ENCODE measurements at regions not wholly inside any gene's neighbourhood (a gene's known extent, or its start where the extent isn't known, plus 50 kb on each side); places are given as distances from the start of the nearest gene placed in this dataset.
A peak's percentile ranks its signal among the peaks of the same experiment; 100 is the strongest.

DNA sequence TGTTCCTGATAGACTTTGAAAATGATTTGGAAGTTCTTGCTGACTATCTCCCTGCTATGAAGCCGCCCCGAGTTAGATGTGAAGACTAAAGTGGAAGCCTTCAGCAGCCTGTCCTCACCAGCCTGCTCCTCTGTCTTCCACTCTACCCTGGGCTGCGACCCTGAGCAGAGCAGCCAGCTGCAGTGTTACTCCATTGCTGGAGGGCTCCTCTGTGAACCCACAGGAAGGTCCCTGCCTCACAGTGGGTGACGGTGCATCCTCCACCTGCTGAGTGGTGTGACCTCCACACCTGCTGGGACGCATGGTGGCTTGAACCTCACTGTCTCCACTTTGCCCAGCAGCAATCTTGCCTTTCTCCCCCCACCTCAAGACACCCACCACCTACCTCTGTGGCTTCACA lies 116.4 kb downstream of the IRS2 start:
- DNase-seq = no peak

DNA sequence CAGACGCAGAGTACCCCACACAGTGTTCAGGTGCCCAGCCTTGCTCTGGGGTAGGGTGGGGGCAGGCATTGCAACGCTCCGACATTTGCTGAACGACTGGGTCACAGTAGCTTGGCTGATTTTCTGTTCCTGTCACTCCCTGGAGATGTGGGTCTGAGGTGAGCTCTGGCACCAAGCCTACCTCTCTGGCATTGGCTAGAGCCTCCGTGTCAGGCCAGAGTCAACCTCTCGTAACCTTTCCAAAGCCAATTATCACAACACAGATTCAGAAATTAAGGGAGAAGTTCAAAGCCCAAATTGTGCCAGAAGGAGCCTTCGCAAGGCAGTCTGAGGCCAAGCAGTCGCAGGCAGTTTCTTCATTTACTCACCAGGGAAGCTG lies 117.2 kb downstream of the IRS2 start:
- no peak for DNase-seq

DNA sequence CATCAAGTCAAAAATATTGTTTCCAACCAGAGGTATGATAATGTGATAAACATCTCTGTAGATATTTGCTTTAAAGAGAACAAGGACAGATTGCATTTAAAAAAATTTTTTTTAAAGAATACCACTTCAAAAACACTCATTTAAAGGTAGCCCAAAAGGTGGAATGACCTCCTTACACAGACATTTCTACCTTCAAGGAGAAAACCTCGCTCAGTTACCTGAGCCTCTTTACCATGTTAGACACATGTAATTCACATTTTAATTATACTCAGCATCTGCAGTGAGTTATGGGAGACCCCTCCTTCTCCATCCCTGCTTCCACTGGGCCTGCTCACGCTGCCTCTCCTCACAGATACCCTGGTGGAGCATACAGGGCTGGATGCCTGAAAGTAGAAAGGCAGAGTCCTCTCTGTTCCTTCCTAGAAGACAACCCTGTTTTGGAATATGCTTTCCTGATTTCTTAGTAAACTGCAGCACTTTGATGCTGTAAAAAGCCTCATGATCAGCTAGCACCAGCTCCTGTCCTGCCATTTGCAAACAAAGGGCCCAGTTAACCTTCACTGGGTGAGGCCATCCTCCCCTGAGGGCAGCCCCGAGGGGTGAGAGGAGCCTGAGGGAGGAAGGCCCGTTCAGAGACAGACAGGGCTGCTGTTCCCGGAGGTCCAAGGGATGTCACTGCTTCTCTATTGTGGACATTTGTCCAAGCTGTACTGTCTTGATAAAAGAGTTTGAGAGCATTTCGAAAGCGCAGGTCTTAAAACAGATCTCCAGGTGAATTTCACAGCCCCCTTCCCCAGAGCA lies 117.8 kb downstream of the IRS2 start:
- no peak for DNase-seq

DNA sequence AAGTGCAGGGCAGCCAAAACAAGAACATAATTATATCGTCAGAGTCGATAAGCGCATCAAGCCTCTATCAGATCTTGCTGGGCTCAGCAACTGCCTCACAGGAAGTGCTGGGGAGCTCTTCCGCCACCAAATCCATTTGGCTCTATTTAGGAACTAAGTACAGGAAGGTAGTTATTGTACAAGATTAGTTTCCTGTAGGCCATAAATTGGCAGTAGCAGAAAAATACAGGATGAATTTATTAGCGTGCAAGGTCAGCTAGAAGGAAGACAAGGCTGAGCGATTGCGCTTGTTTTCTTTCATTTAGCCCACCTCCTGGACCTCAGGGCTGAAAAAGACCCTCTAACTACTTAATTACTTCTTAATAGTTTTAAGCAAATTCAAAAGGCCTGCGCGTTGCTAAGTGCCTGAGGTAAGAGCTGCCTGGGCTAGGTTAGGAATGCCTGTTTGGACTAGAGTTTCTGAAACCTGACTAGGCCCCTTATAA lies 118.5 kb downstream of the IRS2 start:
- no peak for DNase-seq

DNA sequence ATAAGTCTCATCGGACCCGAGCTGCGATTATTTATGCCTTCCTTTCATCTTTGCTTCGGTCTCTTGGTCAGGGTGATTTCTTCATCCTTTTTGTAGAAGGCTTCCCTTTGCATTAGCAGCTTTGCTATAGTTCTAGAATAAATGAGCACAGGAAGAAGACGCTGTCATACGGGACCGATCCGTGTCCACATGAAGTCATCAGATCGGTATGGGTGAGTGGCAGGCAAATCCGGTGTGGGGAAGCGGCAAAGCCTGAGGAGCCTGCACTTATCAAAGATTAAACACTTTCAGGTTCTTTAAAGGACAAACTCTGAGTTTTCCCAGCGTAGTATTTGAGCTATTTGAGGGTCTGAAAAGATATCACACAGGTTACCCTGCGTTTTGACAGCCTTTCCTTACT lies 119.3 kb downstream of the IRS2 start:
- no peak for DNase-seq

DNA sequence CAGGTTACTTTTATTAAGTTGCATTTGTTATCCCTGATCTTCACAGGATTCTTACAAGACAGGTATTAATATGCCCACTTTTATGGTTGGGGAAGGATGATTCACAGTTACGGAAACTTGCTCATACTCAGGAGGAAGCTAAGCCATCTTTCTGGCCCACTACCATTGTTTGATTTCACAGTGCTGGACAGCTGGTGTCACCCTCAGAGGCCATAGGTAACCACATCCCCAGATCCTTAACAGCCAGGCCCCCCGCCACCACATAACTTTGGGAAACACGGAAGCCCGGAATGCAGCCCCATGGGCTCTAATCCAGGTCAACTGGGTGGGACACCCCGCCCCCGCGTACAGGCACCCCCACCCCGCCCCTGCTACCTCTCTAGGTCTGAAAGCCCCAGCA lies 119.7 kb downstream of the IRS2 start:
- DNase-seq = no peak

DNA sequence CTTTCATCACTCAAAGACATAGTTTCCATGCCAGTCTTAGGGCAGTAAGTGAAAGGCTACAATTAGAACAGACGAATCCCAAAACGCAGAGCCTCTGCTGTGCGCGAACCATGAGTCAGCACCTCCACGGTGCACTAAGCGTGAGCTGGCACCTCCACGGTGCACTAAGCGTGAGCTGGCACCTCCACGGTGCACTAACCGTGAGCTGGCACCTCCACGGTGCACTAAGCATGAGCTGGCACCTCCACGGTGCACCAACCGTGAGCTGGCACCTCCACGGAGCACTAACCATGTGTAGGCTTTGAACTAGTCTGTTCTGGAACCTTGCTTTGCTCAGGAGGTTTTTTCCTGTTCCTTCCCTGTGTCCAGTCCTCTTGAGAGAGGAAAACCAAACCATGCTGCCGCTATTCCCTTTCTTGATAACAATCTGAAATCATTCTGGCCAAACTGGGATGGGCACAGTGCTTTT lies 120.6 kb downstream of the IRS2 start:
- no peak for DNase-seq

DNA sequence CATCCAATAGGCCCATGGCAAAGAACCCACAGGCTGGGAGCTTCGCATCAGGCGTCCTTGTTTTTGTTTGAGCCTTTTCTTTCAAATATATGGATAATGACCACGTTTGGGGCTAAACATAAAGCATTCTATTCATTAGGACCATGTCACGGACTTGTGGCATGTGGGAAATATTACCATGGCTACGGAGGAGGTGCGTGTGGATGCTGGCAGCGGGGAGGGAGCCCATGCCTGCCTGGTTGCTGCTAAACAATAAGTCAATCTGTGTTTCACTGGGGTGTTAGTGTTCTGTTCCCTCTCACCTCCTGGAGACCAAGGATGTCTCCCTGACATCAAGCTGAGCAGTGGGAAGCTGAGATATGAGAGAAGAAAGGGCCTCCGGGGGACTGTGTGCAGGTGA lies 121.1 kb downstream of the IRS2 start:
- DNase-seq = no peak

DNA sequence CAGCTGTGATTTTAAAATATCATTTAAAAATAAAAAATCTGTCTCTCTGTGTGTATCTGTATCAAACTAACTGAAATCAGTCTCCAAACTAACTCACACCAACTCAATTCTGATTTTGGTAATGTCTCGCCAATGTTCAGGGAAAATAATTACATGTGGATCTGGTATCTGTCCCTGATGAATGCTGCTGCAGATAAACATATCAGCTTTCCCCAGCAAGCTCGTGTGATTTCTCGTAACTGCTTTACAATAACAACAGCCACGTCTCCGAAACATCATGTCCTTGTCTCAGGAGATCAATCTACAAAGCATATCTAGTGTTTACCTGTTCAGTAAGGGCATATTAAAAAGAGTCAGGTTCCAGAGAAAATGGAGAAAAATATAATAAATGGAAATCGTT lies 129.0 kb downstream of the IRS2 start:
- DNase-seq = no peak

DNA sequence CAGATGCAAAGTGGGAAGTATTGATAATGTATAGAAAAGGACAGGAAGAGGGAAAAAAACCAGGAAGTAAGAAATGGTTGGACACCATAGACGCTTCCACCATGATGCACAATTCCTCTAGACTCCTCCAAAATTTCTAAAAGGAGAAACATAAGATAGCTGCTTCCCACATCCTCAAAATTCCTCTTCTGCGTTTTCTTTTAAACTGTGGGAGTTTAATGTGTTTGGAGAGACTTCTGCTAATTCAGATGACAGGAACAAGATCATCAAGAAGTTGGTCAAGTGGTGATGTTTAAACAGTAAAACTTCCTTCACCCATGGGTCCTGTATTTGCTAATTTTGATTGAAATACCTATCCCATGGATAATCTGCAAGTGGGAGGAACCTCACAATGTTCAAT lies 130.2 kb downstream of the IRS2 start:
- DNase-seq = no peak

DNA sequence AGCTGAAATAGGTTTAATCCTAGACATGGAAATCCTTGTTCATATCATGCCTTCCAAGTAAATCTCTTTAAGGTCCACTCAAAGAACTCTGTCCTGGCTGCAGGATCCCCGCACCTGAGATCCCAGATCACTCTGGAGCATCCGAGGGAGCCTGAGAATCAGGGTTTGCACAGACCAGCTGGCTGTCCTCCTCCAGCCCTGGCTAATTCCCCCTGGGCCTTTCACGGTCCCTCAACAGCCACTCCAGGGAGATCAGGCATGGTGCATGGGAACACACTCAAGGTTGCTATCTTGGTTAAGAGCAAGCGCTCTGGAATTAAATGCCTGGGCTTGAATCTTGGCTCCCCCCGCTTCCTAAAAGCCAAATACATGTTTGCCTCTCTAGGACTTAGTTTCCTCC lies 130.8 kb downstream of the IRS2 start:
- no peak for DNase-seq

DNA sequence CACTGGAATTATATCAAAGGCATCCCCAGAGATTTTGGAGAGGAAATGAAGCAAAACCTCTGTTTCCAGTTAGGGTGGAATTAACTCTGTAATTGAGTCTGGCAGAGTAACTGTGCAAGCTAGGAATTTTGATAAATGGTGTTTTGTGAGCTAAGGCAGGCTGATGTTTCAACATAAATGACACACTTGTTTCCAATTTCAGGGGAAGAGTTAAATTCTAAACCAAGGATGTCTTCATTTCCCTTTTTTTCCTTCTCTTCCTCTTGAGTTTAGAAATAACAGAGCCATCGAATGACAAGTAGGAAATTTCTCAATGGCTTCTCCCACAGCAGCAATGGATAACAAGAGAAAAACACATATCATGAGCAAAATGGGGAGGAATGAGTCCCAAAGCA lies 131.2 kb downstream of the IRS2 start:
- DNase-seq = peak; percentile 92

DNA sequence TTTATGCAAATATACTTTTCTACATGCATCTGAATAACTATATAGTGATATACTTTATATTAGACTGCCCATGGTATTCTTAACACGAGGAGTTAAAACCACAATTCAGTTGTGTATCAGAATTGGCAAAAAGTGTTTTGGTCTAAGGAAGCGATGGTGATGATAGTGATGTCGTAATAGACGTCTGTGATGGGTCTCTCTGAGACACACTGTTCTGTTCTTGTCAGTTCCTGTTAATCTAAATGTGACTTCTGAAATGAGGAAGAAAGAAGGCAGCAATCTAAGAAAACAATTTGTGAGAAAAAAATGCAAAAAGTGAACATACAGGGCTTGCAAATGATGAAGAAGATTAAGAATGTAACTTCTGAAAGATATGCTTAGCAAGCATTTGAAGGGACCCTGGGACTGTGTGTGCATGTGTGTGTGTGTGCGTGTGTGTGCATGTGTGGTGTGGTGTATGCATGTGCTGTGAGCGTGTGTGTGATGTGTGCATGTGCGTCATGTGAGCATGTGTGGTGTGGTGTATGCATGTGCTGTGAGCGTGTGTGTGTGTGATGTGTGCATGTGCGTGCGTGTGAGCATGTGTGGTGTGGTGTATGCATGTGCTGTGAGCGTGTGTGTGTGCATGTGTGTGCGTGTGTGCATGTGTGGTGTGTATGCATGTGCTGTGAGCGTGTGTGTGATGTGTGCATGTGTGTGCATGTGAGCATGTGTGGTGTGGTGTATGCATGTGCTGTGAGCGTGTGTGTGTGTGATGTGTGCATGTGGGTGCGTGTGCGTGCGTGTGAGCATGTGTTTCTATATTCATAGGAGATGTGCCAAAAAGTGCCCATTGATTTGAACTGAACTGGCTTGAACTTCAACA lies 131.8 kb downstream of the IRS2 start:
- peak; percentile 97 for DNase-seq

DNA sequence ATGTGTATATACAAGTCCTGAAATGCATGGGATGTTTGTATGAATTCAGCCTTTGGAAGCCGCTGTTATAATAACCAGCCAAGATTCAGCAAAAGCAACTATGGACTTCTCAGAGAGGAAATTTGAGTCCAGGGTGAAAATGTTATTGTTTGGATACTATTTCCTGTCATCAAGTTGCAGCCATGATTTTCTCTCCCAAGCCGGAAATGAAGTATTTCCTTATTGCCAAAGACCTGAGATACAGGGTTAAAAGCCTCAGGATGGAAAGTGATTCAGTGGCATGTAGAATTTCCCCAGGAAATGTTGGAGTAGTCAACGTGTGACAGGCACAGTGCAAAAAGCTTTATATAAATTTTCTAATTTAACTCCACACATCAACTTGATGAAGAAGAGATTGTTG lies 133.9 kb downstream of the IRS2 start:
- DNase-seq = no peak

DNA sequence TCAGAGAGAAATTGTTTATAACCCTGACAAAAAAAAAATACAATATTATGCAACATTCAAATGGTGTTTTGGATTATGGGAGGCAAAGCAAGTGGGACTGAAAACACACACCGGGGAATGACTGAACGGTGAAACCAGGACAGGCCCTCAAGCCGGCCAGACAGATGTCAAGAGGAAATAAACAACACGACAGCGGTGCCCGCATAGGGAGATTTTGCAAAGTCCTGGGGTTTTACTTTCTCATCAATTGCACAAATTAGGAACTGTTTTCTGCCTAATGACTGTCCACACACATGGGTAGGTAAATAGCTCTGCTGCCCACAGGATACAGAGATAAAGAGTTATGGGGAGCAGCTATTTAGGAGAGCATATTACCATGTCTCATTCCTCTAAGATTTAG lies 134.5 kb downstream of the IRS2 start:
- DNase-seq = peak; percentile 14

DNA sequence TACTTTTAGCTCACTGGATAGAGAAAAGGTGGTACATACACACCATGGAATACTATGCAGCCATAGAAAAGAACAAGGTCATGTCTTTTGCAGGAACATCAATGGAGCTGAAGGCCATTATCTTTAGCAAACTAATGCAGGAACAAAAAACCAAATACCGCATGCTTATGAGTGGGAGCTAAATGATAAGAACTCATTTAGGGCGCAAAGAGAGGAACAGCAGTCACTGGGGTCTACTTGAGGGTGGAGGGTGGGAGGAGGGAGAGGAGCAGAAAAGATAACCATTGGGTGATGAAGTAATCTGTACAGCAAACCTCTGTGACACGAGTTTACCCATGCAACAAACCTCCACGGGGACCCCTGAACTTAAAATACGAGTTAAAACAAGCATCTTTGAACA lies 135.1 kb downstream of the IRS2 start:
- no peak for DNase-seq

DNA sequence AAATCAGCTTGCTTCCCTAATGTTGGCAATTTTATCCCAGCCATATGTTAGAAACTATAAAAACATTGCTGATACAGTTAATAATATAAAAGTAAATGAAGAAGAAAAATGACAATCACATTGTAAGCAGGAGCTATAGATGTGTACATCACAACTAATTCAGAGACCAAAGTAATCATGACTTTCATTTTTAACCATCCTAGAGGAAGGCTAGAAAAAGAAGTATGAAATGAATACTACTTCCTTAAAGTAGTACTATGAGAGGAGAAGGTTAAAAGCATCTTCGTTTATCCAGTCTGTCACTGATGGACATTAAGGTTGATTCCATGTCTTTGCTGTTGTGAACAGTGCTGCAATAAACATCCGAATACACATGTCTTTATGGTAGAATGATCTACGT lies 135.5 kb downstream of the IRS2 start:
- DNase-seq = peak; percentile 43

DNA sequence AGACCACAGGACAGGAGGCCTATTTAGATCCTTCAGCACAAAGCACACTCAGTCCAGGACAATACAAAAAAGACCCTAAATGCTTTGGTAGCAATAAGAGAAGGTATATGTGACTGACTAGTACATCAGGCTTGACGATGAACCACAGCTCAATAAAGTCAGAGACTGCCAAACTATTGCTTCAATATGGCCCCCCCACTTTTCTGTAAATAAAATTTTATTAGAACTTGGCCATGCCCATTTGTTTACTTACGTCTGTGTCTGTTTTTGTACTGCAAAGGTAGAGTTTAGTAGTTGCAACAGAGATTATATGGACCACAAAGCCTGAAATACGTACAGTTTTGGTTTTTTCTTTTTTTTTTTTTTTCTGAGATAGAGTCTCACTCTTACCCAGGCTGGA lies 136.7 kb downstream of the IRS2 start:
- DNase-seq = no peak

DNA sequence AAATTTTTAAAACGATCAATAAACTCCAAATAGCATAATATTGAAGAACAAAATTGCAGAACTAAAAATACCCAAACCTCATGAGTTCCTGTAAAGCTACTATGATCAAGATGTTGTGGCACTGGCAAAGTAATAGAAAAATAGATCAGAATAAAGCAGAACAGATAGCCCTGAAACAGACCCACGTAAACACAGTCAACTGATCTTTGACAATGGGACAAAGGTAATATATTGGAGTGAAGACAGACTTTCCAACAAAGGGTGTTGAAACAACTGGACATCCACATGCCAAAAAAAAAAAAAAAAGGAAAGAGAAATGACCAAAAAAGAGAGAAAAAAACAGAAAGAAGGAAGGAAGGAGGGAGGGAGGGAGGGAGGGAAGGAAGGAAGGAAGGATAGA lies 138.7 kb downstream of the IRS2 start:
- no peak for DNase-seq

DNA sequence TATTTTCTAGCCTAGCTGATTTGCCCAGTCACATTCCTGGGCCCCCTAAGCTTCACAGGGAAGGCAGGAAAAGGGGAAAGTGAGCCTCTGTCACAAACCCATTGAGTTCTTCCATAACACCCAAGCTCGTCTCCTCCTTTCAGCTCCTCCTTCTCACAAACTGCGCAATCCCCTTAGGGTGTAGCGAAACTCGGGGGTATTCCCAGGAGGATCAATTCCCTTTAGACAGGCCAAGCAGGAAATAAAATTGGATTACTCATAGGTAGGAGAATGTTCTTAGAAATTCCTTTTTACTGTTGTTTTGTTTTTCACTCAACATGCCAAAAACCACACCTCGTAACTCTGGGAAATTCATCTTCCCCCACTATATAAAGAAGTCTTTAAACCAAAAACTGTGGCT lies 139.3 kb downstream of the IRS2 start:
- DNase-seq = no peak

DNA sequence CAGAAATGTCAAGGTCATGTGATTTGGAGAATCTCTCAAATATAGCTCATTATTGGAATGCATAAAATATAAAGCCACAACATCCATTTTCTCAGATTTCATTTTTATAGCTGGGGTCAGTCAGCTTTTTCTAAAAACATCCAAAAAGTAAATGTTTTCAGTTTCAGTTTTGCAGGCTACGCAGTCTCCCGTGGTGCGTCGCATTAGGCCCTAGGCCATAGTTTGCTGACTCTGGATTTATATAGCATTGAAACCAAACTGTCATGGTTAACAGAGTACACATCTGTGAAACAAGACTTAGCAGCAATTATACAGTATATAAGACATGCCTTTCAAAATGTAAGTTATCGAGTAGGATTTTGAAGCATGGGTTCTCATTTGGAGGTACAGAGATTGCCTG lies 140.0 kb downstream of the IRS2 start:
- DNase-seq = no peak

DNA sequence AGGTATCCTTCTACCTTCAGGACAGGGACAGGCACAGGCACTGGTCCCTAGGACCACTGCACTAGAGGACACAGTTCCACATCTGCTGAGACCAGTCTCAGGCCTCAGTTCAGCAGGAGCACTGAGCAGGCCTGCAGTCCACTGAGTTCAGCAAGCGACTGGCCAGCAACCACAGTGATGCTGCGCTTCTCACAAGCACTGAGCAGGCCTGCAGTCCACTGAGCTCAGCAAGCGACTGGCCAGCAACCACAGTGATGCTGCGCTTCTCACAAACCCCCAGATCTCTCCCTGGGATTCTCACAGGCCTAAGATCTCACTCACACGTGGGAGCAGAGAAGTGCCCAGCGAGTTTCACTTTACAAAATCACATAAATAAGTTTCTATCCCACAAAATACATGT lies 140.6 kb downstream of the IRS2 start:
- no peak for DNase-seq

DNA sequence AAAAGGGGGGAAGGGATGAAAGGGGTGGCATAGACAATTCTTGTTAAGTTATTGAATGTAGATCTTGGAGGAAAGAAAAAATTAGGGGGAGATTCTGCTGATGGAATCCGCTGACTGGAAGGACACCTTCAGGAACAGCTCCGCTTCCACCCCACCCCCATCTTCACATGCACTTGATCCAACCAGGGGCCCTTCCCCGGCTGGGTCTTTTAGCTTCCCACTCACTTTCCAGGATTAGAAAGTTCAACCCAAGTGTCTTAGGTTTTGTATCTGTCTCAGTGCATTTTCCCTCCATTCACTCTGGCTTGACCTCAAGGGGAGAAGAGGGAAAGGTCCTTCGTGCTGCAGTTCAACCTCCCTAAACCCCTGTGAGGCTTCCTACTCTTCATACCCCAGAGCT lies 141.4 kb downstream of the IRS2 start:
- no peak for DNase-seq

DNA sequence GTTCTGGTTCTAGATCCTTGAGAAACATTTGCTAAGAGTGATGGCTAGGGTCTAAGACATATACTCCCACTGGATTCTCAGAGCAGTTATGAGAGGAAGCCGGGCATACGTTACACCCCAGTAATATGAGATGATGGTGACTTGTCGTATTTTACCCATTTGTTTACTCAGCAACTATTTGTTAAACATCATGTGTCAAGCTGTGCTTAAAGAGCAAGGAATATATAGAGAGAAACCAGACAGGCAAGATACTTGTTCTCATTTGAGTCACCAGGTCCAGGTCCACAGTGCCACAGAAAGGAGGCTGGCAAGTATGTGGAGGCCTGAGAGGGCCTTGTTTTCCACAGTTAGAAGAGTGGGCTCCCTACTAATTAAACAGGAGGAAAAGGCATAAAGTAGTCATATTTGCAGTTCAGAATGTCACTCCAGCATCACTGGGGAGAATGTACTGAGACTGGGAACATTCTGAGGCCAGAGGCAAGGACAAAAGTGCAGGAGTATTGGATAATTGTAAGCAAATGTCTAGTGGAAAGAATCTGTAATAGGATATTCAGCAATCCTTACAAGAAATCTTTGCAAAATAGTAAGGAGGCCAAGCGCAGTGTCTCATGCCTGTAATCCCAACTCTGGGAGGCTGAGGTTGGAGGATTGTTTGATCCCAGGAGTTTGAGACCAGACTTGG lies 142.2 kb downstream of the IRS2 start:
- no peak for DNase-seq
